HG02610 (cell line): ENCODE measurements at regions not wholly inside any gene's neighbourhood (a gene's known extent, or its start where the extent isn't known, plus 50 kb on each side); places are given as distances from the start of the nearest gene placed in this dataset.
"Not testable (repeated sequence)": the region's sequence is repeated elsewhere in the genome, so short reads cannot be mapped to it uniquely, and the experiment has no call there.

Experiments
- ATAC-seq: cut with Tn5 transposase; IDR thresholded peaks from one replicate; pipeline ENCODE4 v1.9.1; 2021; ENCODE audit warnings: mild to moderate bottlenecking, moderate library complexity; ENCODE audit not compliant: unreplicated experiment

GRCh38 chr13:88369866-88370265, 698.7 kb downstream of the SLITRK5 start:
- no peak for ATAC-seq

- ATAC-seq, result no peak
These were observed 705.7 kb downstream of the SLITRK5 start for GRCh38 chr13:88376760-88377388.

GRCh38 chr13:88377852-88378251, 706.7 kb downstream of the SLITRK5 start:
- no peak for ATAC-seq

GRCh38 chr13:88384542-88384941, 713.4 kb downstream of the SLITRK5 start:
- no peak for ATAC-seq

GRCh38 chr13:88395804-88396203, 724.6 kb downstream of the SLITRK5 start:
- ATAC-seq, result peak; percentile 65

- ATAC-seq, result no peak
These were observed 740.5 kb downstream of the SLITRK5 start for GRCh38 chr13:88411696-88412095.

GRCh38 chr13:88417801-88418200, 746.6 kb downstream of the SLITRK5 start:
- ATAC-seq, result no peak

GRCh38 chr13:88424463-88424862, 753.3 kb downstream of the SLITRK5 start:
- ATAC-seq, result no peak

GRCh38 chr13:88426661-88427060, 755.5 kb downstream of the SLITRK5 start:
- ATAC-seq, result no peak

GRCh38 chr13:88429862-88430261, 758.7 kb downstream of the SLITRK5 start:
- ATAC-seq, result no peak

GRCh38 chr13:88434953-88435352, 763.8 kb downstream of the SLITRK5 start:
- no peak for ATAC-seq

GRCh38 chr13:88436974-88437373, 765.8 kb downstream of the SLITRK5 start:
- ATAC-seq, result no peak

GRCh38 chr13:88450515-88450914, 779.3 kb downstream of the SLITRK5 start:
- no peak for ATAC-seq

- ATAC-seq, result peak; percentile 63
These were observed 785.0 kb downstream of the SLITRK5 start for GRCh38 chr13:88456151-88456550.

- ATAC-seq, result no peak
These were observed 788.2 kb downstream of the SLITRK5 start for GRCh38 chr13:88459331-88459730.

- no peak for ATAC-seq
These were observed 790.3 kb downstream of the SLITRK5 start for GRCh38 chr13:88461272-88462009.

GRCh38 chr13:88464851-88465250, 793.7 kb downstream of the SLITRK5 start:
- ATAC-seq, result no peak

GRCh38 chr13:88472316-88472715, 801.1 kb downstream of the SLITRK5 start:
- peak; percentile 95 for ATAC-seq

GRCh38 chr13:88483202-88483601, 812.0 kb downstream of the SLITRK5 start:
- no peak for ATAC-seq

GRCh38 chr13:88507909-88508308, 836.7 kb downstream of the SLITRK5 start:
- ATAC-seq, result no peak

GRCh38 chr13:88512993-88513392, 841.8 kb downstream of the SLITRK5 start:
- ATAC-seq, result not testable (repeated sequence)

- ATAC-seq, result no peak
These were observed 855.1 kb downstream of the SLITRK5 start for GRCh38 chr13:88526186-88526852.
